ENCODE measurements at regions not wholly inside any gene's neighbourhood (a gene's known extent, or its start where the extent isn't known, plus 50 kb on each side); places are given as distances from the start of the nearest gene placed in this dataset.

- TF ChIP-seq POLR2A (IDR thresholded peaks at IDR 0.05; ENCODE audit: low read depth, low read length) (no peak), POLR2AphosphoS5 (IDR thresholded peaks at IDR 0.05; ENCODE audit: low read depth, low read length) (no peak)
Measured at GRCh38 chr11:103729617-103730016, 306.8 kb upstream of the DDI1 start.

All from GM12892 (cell line).